HEK293 (cell line): ENCODE measurements at regions not wholly inside any gene's neighbourhood (a gene's known extent, or its start where the extent isn't known, plus 50 kb on each side); places are given as distances from the start of the nearest gene placed in this dataset.

Experiments used
- EGR2 ChIP-seq: fragments of 450-650 bp; formaldehyde crosslinking; IDR thresholded peaks from 2 replicates; pipeline ENCODE4 v1.5.1; 2016; ENCODE audit warnings: low read depth, missing biosample characterization, missing genetic modification characterization
- ZBTB17 ChIP-seq: fragments of 450-650 bp; formaldehyde crosslinking; IDR thresholded peaks from 2 replicates; pipeline ENCODE4 v1.5.1; 2016; ENCODE audit warnings: missing biosample characterization, missing genetic modification characterization
- ZNF121 ChIP-seq: fragments of 450-650 bp; formaldehyde crosslinking; IDR thresholded peaks from 2 replicates; pipeline ENCODE4 v1.5.1; 2016; ENCODE audit warnings: missing biosample characterization, missing genetic modification characterization
- ZNF24 ChIP-seq: fragments of 450-650 bp; formaldehyde crosslinking; IDR thresholded peaks from 2 replicates; pipeline ENCODE4 v1.5.1; 2016; ENCODE audit warnings: missing biosample characterization, missing genetic modification characterization
- ZNF585B ChIP-seq: fragments of 450-650 bp; formaldehyde crosslinking; IDR thresholded peaks from 2 replicates; pipeline ENCODE4 v1.5.1; 2016; ENCODE audit warnings: missing biosample characterization, missing genetic modification characterization
- ZNF692 ChIP-seq: fragments of 450-650 bp; formaldehyde crosslinking; IDR thresholded peaks from 2 replicates; pipeline ENCODE4 v1.5.1; 2016; ENCODE audit warnings: missing biosample characterization, missing genetic modification characterization

- TF ChIP-seq ZNF585B (tag by site-specific recombination) (no peak), ZNF121 (no peak), ZNF692 (tag by site-specific recombination) (no peak), ZNF24 (no peak), EGR2 (tag by site-specific recombination) (no peak), ZBTB17 (tag by site-specific recombination) (no peak)
Observed at GRCh38 chr14:77988970-77989369, 181.2 kb upstream of the NRXN3 start.
